GM12892 (cell line): ENCODE measurements at regions not wholly inside any gene's neighbourhood (a gene's known extent, or its start where the extent isn't known, plus 50 kb on each side); places are given as distances from the start of the nearest gene placed in this dataset.

Experiments
- POLR2A ChIP-seq: IDR thresholded peaks from 2 replicates; pipeline ENCODE4 v1.6.1; 2011; ENCODE audit warnings: low read depth, low read length, control low read depth
- POLR2AphosphoS5 ChIP-seq: IDR thresholded peaks from 2 replicates; pipeline ENCODE4 v1.6.1; 2011; ENCODE audit warnings: low read depth, low read length, control low read depth

DNA sequence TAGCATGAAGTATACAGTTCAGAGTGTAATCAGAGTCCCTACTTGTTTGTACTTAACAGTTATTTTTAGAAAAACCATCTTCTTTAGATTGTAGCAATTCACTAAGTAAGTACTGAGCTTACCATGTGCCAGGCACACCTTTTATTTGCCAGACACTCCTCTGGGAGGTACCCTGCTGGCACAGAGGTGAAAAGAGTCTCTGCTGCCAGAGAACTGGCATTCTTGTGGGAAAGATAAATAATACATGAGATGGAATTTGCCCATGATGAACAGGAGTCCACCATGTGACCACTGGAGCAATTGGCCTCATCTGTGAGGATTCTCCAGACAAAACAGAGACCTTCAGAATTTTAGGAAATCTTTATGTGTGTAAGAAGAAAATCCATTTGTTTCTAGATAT, 199.3 kb upstream of the SLC16A7 start:
- no peak for TF ChIP-seq POLR2A
- no peak for TF ChIP-seq POLR2AphosphoS5
